Stimulated activated CD4-positive, alpha-beta T cell treated with anti-CD3 and anti-CD28 coated beads, Interleukin-1b, Interleukin-23, amount 100 ng/mL, for 1 hour (primary cell): ENCODE measurements at regions not wholly inside any gene's neighbourhood (a gene's known extent, or its start where the extent isn't known, plus 50 kb on each side); places are given as distances from the start of the nearest gene placed in this dataset.

ENCODE experiments used
- DNase-seq, 2 donors: peaks; one replicate each; pipeline ENCODE4 v3.0.0-alpha.2; 2020; ENCODE audit warnings: low read depth in 2 of 2

DNA sequence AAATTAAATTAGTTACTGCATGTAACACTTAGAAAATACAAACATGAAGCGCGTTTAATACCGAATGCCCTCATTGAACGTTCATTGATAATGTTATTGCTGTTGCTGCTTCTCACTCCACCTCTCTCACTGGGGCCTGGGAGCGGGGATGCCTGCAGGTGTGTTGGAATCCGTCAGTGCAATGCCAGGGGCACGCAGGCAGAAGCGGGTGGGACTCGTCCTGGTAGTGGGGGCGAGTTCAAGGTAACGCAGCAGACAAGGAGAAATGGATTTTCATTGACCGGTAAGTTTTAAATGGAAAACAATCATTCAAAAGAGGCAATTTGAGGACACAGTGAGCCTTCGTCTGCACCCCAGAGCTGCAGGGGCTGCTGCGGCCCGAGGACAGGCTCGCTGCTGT, 71.2 kb upstream of the AFDN start:
- no peak for DNase-seq

DNA sequence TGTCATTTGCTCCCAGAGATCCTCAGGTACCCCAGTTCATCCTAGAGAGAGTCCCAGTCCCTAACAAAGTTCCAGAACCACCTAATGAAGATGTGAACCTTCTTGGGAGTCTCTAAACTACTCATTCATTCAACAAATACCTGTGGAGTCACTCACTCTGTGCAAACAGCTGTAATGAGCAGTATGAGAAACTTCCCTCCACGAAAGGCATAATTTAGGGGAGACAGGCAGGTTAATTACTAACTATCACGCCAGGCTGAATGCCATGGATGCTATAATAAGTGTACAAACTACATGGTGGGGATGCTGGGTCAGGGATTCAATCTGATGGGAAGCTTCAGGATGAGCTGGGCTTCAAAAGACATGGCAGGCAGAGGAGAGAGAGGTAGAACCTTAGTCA, 70.1 kb upstream of the AFDN start:
- no peak for DNase-seq

DNA sequence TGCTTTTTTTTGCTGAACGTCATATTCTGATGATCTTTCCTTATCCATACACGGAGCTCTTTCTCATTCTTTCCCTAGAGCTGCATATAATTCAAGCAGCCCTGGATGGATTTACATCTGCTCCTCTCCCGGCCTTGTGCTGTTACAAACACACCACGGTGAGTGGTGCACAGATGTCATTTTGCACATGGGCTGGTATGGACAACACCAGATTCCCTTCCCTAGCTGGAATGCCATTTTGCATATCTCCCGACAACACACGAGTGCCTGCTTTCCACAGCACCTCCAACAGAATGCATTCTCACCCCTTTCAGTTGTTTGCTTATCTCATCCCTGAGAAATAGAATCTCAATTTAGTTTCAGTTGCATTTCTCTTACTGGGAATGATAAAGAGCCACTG, 69.5 kb upstream of the AFDN start:
- DNase-seq = no peak

DNA sequence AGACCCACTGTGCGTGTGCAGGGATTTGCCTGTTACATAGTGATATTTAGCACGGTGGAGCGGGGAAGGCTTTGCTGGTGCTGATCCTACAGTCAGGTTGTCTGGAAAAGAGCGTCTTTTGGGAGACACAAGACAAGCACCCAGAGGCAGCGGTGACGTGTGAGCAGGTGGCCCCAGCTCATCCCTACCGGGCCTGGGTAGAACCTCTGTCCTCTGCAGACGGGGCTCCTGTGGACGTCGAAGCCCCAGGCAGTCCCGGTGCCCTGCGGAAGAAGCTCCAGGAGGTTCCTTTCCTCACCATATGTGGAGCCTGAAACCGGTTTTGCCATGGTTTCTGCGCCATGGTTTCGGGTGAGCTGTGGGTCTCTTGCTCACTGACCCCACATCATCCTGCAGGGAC, 68.9 kb upstream of the AFDN start:
- no peak for DNase-seq

DNA sequence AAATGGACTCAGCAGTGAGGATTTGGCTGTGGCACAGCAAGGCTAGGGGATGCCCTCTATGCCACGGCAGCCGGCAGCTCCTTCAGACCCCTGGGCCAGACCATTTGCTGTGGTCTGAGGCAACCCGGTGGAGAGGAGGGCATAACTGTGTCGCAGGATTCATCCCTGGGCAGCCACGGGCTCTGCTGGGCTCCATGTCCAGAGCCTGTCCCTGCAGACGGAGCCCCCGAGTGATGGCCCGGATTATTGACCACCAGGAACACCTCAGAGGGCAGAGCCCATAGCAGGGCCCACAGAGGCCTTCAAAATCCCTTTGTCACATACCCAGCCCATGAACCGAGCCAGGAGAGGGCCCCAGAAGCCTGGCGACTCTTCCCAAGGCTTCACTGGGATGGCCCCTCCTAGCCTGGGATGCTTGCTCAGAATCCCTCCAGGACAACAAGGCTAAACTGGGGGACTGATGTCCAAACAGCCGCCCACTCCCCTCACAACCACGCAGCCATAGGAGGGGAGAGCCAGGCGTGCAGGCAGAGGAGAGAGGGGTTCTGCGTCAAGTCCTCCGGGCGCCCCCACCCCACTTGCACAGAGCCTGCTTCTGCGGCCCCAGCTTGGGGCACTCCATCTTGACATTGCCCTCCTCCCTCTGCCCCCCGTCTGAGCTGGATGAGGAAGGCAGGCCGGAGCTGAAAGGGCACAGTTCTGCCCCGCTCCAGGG, 68.2 kb upstream of the AFDN start:
- no peak for DNase-seq

DNA sequence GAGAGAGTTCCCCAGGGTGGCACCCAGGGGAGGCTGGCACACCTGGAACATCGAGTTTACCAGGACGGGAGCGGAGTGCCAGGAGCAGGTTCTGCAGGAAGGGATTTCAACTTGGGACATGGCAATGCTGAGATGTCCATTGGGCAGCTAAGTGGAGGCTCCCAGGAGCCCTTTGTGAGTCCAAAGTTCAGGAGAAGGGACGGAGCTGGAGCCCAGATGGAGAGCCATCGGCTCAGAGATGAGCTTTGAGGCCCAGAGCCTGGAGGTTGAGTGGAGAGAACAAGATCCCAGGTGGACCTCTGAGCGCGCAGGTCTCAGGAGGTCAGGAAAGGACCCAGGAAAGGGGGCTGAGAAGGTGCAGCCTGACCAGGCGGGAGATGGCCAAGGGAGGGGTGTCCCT, 67.5 kb upstream of the AFDN start:
- DNase-seq = no peak

DNA sequence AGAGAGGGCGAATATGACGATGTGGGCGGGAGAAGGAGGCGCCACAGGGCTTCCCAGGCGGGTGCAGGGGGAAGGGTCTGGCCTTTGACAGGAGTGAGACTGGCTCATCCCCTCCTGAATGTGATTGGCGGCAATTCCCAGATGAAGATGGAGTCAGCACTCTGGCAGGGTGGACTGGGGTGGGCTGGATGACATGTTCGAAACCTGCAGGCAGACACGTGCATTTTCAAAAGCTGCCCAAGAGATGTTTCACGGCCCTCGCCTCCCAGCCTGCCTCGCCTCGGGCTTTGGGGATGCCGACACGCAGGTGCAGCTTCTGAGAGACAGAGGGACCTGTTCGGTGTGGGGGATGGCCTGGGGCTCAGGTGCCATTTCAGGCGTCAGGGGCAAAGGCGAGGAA, 66.8 kb upstream of the AFDN start:
- no peak for DNase-seq

DNA sequence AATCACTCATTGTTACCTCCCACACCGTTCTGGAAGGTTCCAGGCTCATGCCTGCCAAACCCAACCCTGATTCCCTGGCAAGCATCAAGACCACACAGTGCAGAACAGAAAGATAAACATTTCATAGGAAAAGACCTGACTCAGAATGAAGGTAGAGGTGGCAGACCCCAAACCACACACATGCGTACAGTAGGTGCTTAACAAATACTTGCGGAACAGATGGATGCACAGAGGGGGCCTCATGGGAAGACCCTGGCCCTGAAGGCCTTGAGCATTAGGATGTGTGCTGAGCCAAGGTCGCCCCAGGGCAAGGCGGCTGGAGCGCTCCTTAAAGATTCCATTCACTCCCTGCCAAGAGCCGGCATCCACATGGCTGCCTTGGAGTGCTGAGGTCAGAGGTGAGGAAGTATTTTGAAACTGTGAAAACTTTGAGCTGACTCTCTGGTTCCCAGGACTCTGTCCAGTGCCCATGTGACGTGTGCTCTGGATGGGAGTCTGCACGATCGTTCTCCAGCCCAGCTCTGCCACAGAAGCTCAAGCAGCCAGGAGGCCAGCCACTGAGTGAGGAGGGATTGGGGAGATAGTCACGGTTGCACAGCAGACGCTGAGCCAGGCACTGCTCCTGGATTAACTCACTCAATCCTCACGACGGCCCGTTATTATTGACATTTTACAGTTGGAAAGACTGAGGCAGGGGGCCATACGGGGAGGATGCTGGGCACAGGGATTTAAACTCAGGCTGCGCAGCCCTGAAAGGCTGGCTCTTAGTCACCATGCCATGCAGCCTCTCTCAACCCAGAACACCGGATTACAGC, 65.5 kb upstream of the AFDN start:
- no peak for DNase-seq

DNA sequence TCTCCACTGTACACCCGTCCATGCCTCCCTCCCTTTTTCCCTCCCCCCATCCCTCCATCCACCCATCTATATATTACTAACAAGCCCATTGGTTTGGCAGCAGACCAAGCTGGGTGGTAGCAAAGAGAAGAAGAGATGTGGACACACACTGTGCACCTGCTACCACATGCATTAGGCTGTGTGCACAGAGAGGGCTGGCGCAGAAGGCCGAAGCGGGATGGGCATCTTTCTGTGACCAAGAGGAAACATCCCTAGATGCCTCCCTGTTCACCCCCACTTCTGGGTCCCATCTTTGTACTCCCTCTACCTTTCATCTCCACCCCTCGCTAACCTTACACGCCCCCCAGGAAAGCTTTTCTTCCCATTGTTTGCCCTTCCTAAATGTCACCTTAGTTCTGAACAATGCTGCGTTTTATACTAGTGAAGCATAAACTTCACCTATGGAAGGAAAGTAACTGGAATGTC, 64.9 kb upstream of the AFDN start:
- DNase-seq = no peak

DNA sequence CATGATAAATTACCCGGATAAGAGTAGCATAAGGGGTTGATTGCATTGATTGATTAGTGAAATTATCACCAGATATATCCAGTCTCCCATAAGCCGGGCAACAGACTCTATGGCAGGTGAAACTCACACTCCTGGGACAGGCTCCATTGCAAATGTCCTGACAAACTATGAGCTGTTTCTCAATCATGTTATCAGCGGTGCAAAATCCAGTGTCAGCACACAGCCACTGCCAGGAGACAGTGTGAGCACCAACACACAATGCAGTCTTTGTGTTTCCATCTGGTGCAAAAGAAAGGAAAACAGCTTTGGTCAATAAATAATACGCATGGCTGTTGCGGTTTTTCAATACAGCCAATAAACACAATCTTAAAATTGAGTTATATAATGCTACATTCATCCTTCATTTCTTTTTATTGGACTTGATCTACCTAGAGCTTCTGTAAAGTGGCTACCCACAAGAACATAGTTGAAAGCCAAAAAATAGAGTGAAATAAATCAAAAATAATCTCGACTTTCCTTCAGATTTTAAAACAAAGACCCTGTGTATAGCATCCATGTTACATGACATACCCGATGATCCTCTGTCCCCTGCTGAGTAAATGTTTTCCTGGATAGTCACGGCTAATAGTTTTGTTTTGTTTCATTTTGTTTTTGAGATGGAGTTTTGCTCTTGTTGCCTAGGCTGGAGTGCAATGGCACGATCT, 64.3 kb upstream of the AFDN start:
- no peak for DNase-seq

DNA sequence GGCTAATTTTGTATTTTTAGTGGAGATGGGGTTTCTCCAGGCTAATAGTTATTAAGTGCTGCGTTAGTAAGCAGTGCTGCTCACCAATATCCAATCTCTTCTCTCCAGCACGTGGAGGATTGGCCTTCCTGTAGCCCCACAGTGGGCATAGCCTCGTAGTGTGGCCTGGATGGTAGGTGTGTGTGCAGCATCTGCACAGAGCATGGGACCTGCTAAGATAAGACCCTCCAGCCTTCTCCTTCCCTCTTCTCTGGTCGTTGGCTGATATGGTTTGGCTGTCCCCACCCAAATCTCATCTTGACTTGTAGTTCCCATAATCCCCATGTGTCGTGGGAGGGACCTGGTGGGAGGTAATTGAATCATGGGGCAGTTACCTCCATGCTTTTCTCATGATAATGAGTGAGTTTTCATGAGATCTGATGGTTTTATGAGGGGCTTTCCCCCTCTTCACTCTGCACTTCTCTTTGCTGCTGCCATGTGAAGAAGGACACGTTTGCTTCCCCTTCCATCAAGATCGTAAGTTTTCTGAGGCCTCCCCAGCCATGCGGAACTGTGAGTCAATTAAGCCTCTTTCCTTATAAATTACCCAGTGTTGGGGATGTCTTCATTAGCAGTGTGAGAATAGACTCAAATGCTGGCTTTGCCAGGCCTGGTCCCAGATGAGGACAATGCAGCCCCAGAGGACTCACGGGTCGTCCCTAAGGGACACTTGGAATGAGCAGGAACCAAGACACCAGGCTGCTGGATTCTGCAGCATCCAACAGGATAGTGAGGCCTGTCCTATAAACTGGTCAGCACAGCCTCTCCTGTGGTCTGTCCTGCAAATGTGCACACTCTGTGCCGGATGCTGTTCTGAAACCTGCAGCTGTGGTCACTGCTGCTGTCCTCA, 63.4 kb upstream of the AFDN start:
- no peak for DNase-seq

DNA sequence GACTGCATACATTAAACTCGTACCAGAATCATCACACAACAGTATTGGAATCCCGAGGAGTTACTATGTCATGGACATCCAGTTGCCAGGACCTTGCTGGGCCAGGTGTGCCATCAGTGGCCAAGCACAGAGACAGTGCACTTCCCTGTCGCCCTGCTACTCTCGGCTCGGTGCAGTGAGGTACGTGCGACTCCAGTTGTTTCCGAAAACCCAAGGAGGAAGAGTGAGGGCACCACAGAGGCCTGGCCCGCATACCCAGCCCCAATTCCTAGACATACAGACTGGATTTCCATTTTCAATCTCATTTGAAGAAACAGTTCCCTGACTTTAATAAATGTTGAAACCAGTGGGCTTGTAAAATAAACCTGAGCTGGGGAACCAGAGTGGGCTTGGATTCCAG, 62.5 kb upstream of the AFDN start:
- DNase-seq = no peak

DNA sequence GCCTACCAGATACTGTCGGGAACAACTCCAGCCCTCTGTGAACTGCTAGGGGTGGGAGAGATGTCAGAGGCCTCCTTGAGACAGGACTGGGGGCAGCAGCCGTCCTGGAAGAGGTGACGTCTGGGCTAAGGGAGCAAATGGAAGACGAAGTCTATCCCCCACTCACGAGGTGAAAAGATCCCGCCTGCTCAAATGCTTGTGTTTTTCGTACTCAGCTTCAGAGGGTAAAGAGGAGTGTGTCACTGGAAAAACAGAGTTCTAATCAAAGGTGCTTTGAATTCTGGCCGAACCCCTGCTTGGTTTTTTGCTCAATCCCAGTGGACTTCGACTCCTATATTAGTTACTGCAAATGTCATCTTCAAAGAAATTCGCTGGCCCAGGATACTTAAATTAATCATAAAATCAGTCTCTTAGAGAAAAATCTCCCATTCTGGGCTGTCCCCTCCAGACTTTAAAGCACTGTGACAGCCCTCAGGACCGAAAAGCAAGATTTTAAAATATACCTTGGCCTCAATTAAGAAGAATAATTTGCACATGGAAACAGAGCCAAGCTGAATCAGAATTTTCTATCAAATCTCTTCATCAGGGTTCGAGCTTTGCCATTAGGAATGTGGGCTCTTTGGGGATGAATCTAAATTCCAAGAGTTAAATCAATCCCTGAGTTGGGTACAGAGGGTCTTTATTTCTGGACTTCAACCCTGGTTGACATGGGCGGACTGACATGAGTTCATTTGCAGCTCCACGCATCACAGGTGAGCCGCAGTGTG, 61.8 kb upstream of the AFDN start:
- DNase-seq = no peak

DNA sequence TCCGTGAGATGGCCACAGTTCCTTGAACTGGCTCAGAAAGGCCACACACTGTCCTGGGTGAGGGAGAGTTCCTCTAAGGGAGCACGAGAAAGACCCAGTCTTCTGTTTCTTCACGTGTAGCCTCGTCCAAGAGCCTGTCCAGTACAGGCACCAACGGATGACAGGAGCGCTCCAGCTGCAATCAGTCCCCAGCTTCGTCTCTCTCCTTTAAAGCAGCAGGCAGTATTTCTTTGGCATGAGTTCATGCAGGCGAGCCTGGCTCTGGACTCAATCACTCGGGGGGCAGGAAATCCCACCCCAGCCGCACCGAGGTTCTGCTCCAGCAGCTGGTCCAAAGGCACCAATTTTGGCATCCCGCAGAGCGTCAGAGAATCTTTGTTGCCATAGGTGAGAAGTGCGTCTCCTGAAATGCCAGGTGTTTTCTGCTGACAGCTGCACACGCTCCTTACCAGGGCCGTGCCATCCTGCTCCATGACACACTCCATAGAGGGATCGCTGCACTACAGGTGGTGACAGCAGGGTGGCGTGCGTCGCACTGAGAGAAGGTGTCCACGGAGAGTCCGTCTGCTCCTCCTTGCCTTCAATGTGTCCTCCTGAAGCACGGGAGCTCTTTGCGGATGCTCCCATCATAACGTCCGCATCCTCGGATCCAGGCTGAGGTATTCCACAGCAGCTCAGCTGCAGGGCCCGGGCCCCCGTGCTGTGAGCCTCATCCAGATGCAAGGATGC, 59.6 kb upstream of the AFDN start:
- no peak for DNase-seq

DNA sequence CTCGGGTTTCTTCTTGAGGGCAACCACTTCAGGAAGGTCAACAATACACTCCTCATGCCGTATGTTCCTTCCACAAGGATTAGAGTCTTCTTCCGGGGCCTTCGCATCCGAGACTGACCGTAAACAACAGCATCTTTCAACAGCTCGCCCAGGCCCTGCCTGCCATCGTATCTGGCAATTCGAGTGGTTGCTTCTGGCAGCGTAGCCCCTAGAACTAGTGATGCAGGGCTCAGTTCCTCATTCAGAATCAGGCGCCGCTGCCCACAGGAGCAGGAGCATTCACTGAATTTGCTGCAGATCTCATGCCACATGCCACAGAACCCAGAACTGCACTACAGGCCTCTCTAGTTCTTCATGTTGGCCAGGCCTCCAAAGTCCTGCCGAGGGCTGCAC, 59.0 kb upstream of the AFDN start:
- no peak for DNase-seq

DNA sequence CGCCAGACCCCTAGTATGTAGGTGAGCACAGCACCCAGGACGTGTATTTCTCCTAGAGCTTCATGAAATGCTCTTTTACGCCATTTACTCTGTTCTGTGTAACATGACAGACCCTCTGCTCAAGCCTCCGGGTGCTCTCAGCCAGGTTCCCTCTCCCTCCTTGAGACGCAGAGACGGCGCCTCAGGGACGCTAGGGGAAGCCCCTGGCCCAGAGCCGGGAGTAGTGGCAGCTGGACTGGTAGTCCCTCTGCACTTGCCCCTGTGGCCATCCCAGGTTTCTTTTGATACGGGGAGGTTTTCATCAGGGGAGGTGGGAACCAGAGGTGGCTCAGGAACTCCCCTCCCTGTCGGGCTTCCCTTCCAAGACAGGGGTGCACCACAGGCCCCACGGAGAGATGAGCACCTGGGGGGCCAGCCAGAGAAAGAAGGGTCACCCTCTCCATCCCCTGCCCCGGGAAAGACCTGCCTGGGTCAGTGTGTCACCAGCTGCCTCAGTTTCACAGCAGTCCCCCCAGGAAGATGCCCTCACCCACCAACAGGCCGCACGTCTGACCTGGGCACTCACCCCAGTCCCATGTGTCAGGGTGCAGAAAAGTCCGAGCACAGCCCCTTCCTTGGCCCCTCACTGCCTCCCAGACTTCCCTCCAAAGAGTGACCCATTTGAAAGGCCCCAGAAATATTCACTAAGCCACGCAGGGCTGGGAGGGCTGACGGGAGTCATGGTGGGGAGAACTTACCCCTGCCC, 58.1 kb upstream of the AFDN start:
- no peak for DNase-seq

DNA sequence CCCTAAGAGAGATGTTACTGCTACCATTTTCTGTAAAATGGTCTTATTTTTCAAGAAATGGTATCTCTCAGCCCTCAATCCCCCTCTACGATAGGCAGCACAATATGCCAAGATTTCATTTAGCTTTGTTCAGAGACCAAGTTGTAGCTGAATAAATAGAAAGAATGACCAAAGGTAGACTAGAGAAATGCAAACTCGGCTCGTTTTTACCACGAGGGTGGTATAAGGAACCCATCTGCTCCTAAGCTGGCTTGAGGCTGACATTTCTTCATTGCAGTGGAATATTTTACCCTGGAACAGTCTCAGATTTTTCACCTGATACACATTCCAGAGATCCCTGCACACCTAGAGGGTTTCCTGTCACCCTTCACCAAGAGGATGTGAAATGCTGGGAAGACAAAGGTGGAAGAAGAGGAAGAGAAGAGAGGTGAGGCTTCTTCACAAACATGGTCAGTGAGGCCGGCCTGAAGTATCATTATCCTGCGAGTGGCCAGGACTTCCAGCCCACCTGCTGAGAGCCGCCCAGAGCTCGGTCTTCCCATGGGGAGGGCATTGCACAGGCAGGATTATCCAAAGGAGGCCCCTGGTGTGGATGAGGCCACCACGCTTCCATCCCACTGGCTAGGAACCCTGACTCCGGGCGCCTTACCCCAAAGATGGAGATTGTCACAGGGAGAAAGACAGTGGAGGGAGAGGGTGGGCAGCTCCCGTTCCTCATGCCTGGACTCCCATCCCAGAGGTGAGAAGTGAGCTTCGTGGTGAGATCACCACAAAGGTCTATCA, 57.1 kb upstream of the AFDN start:
- DNase-seq = no peak

DNA sequence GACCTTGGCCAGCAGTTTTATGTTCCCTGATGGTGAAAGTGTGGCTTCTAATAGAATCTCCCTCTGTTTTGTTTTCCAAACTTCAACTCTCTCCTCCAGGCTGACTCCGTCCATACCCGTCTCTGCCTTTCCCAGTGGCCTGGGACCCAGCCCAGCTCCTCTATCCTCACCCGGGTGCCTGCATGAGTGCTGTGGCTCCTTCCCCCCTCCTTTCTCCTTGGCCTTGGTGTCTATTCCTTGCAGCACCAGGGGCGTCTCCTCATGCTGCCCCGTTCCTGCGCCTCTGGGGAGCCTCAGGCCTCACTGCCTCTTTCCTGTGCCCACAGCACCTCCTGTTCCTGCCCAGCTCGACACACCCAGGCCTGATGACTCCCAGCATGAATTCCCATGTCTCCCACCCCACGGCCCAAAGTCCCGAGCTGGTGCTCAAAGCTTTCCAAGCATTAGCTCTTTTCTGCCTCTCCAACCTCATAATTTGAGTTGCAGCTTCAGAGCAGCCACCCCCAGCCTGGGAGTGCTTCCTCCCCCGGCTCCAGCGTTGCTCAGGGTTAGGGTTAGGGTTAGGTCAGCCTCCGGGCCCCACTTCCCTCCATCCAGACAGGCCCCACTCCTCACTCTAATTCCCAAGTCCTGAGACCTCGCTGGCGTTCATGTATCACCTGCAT, 56.3 kb upstream of the AFDN start:
- DNase-seq = no peak
